HG03558 (cell line): ENCODE measurements at regions not wholly inside any gene's neighbourhood (a gene's known extent, or its start where the extent isn't known, plus 50 kb on each side); places are given as distances from the start of the nearest gene placed in this dataset.
A peak's percentile ranks its signal among the peaks of the same experiment; 100 is the strongest.
"Not testable (repeated sequence)": the region's sequence is repeated elsewhere in the genome, so short reads cannot be mapped to it uniquely, and the experiment has no call there.

Experiments used
- ATAC-seq: cut with Tn5 transposase; IDR thresholded peaks from one replicate; pipeline ENCODE4 v1.9.1; 2021; ENCODE audit warnings: moderate number of reproducible peaks; ENCODE audit not compliant: unreplicated experiment; ENCODE audit errors: extremely low read depth

DNA sequence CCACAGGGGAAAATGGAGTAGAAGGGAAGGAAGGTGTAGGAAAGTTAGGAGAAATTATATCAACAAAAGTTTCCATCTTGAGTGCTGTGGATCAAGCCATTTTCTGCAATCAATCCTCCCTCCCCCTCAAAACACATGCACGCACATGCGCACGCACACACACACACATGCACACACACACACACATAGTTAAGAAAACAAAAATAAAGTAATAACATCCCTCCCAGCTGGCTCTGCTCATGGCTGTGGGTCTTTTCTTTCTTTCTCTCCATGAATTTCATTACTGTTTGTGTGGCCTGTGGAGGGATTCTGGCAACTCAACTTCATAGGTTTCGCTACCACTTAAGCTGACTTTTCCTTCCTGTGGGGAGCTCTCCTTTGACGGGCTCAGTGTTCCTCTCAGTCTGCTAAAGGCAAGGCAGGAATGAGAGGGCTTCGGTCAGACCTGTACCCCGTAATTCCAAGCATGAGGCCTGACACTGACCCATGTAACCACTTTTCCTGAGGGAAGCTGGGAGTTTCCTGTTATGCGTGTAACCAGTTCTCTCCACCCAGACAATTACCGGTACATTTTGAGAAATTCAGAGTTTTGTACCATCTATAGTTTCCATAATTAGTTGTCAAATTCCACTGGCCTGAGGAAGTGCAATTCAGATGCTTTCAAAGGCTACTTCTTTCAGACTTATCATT is 79.8 kb downstream of the ZNF92 start:
- no peak for ATAC-seq

DNA sequence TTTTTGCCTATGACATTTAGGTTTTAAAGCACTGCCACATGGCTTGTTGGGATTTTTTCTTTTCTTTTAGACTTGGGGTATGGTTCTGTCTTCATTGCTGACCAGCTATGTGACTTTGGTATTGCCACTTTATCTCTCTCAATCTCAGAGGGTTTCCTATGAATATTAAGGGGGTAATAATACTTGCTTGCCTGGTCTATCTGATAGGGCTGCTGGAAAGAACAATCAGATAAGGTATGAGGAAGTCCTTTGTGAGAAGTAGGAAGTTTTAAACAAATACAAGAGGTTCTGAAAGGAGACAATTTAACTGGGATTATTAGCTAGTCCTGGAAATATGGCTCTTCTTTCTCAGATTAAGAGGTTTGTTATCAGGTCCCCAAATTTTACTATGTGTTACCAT is 80.8 kb downstream of the ZNF92 start:
- no peak for ATAC-seq

GRCh38 chr7:65455050-65455449 is 81.4 kb downstream of the ZNF92 start:
- ATAC-seq, result not testable (repeated sequence)

DNA sequence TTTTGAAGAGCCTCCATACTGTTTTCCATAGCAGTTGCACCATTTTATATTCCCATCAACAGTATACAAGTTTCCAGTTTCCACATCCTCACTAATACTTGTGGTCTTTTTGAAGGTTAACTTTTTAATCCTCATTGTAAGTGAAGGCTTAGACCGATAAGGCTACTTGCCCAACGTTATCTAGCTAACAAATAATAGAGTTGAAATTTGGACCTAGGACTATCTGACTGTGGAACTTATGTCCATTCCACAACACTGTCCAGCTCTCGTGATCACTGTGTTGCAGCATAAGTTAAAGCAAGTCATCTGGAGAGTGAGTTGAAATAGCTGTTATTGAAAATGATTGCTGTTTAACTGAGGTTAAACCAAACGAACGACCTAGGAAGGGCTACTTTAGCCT is 84.0 kb downstream of the ZNF92 start:
- ATAC-seq, result no peak

- no peak for ATAC-seq
These were observed 85.8 kb downstream of the ZNF92 start for GRCh38 chr7:65459438-65459837.

DNA sequence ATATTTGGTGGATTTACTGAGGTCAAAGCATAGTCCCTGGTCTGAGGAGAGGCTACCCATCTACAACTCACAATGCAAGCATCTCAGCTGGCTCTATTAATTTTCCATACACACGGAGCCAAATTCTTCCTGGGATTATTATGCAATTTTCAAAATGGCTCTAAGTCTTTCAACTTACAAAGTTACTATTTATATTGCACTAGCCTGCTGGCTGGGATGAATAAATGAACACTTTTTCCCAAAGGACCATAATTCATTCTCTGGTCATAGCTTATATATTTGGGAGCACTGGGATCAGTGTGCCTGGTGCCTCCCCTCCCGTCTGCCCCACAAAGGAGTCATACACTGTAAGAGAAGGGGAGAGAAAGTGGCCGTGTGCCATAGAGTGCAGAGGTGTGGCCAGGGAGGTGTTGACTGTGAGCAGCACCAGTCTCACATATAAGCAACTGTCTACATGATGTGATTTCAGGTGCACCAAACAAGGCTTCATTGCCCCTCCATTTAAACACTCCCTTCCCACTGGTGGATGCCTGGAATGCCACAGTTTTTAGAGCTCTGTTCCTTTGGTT is 88.6 kb downstream of the ZNF92 start:
- ATAC-seq, result no peak

GRCh38 chr7:65463184-65463583 is 89.5 kb downstream of the ZNF92 start:
- ATAC-seq, result no peak

GRCh38 chr7:65469919-65470558 is 96.4 kb downstream of the ZNF92 start:
- not testable (repeated sequence) for ATAC-seq

GRCh38 chr7:65471587-65471986 is 97.9 kb downstream of the ZNF92 start:
- ATAC-seq, result no peak

DNA sequence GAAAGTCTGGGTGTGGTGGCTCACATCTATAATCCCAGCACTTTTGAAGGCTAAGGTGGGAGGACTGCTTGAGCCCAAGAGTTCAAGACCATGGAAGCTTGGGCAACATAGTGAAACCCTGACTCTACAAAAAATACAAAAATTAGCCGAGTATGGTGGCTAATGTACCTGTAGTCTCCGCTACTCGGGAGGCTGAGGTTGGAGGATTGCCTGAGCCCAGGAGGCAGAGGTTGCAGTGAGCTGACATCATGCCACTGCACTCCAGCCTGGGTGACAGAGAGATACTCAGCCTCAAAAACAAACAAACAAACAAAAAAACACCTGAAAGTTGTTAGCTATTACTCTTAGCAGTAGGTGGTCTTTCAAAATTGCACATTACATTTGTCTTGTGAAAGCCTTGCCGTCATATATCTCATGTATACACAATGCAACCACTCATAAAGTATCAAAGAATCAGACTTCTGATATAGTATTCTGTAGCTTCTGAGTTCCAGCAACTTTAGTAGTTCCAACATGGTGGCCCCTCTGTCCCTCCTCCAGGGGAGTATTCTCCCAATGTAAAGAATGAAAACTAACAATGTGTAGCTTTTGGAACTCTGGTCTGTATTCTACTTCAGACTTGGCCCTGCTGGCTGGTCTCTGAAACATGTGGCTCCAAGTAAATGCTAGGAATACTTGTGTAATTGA is 101.5 kb downstream of the ZNF92 start:
- no peak for ATAC-seq

GRCh38 chr7:65475734-65476319 is 102.2 kb downstream of the ZNF92 start:
- ATAC-seq, result peak; percentile 77

DNA sequence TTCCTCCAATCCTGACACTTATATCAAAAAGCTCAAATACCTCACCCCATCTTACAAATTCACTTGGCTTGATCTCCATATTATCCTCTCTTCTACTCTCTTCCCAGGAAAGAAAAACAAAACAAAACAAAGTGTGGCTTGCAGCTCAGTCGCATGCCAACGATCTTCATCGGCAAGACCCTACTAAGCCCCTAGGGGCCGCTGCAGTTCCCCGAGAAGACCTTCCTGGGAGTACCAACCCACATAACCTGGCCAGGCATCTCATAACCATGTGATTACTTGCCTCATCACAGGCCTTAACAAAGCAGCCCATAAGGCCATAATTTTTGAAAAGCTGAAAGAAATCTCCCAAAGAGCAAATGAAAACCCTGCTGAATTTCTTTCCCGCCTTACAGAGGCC is 103.7 kb downstream of the ZNF92 start:
- no peak for ATAC-seq

DNA sequence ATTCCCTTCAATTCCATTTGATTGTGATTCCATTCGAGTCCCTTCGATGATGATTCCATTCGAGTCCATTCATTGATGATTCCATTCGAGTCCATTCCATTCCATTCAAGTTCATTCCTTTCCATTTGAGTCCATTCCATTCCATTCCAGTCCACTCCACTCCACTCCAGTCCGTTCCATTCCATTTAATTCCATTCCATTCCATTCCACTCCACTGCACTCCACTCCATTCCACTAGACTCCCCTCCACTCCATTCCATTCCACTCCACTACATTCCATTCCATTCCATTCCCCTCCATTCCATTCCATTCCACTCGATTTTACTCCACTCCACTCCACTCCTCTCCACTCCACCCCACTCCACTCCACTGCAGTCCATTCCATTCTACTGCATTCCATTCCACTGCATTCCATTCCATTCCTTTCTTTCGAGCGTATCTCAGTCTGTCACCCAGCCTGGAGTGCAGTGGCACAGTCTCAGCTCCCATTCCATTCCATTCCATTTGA is 115.7 kb downstream of the ZNF92 start:
- no peak for ATAC-seq

- ATAC-seq, result not testable (repeated sequence)
These were observed 123.0 kb downstream of the ZNF92 start for GRCh38 chr7:65496697-65497096.

DNA sequence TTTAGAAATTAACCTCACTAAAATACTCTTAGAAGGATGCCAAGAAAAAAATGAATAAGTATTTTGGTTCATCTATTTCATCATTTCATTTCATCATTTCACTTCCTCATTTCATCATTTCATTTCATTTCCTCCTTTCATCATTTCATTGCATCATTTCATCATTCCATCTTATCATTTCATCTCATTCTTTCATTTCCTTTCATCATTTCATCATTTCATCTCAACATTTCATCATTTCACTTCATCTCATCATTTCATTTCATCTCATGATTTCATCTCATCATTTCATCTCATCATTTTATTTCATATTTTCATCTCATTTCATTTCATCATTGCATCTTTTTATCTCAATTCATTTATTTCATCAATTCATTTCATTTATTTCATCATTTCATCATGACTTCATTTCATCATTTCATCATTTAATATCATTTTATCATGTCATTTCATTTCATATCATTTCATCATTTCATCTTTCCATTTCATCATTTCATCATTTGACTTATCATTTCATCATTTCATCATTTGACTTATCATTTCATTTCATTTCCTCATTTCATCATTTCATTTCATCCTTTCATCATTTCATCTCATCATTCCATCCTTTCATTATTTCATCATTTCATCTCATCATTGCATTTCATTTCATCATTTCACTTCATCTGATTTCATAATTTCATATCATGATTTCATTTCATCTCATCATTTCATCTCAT is 129.9 kb downstream of the ZNF92 start:
- no peak for ATAC-seq

GRCh38 chr7:65504504-65505319 is 131.1 kb downstream of the ZNF92 start:
- not testable (repeated sequence) for ATAC-seq

- not testable (repeated sequence) for ATAC-seq
These were observed 131.6 kb downstream of the ZNF92 start for GRCh38 chr7:65505320-65505633.

DNA sequence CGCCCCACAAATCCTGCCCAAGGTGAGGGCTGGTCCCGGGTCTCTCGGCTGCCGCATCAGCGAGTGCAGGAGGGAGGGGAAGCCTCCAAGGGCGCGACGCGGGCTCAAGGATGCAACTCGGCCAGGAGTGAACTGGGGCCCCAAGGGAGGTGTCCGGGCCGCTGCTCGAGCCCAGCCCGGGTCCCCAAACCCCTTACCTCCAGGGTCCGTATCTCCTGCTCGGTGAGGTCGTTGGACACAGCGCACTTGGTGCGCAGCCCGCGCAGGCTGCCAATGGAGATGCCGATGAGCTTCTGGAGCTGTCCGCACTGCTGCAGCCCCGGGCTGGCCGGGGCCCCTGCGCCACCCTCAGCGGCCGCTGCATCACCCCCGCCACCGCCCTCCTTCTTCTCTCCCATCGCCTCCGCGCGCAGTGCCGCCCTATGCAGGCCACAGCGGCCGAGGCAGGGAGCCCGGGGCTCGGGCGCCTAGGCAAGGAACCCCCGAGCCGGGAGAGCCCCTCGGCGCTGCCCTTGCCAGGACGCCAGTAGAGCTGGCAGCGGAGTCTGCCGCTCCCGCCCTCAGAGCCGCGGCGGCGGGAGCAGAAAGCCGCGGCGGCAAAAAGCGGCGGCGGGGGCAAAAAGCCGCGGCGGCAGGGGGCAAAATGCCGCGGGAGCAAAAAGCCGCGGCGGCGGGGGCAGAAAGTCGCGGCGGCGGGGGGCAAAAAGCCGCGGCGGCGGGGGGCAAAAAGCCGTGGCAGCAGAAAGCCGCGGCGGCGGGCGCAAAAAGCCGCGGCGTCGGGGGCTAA is 135.1 kb downstream of the ZNF92 start:
- ATAC-seq, result not testable (repeated sequence)
